GM12878 (cell line): ENCODE measurements at regions not wholly inside any gene's neighbourhood (a gene's known extent, or its start where the extent isn't known, plus 50 kb on each side); places are given as distances from the start of the nearest gene placed in this dataset.

Experiments
- ATAC-seq: fragments of 200-7000 bp; cut with Tn5 transposase; 3 replicates; pipeline ENCODE4 v1.9.1; 2020; ENCODE audit warnings: mild to moderate bottlenecking, moderate library complexity
- BruUV-seq: library from RNA; stranded (reverse); fragments of 400-500 nt; replicated peaks from 2 replicates; lab custom pipeline; 2021; lab: Mats Ljungman, UMichigan
- CTCF ChIA-PET: fragments of 300-600 bp; sonication (Branson Sonifier 250); formaldehyde crosslinking; extraction: SDS; loops from one replicate; lab custom pipeline; 2021; ENCODE audit warnings: inconsistent platforms; lab: Yijun Ruan, JAX
- POLR2A ChIA-PET: fragments of 350-600 bp; formaldehyde crosslinking; extraction: SDS; loops from one replicate; lab custom pipeline; 2021; ENCODE audit warnings: inconsistent platforms; lab: Charles Lee
- RAD21 ChIA-PET: fragments of 300-600 bp; sonication (Branson Sonifier 250); formaldehyde crosslinking; loops from one replicate; lab custom pipeline; 2023; ENCODE audit warnings: antibody characterized with exemption; ENCODE audit not compliant: unreplicated experiment; lab: Charles Lee
- SMC1A ChIA-PET: fragments of 300-600 bp; sonication (Branson Sonifier 250); formaldehyde crosslinking; loops from one replicate; lab custom pipeline; 2023; ENCODE audit not compliant: unreplicated experiment, uncharacterized antibody; lab: Charles Lee
- DNase-seq: peaks from one replicate; pipeline ENCODE4 v3.0.0-alpha.2; 2011; ENCODE audit warnings: low read depth, low spot score
- FAIRE-seq: peaks from 3 replicates; lab custom pipeline; 2011; peaks lifted over from hg19 to GRCh38; lab: Jason Lieb, UNC
- H2AFZ ChIP-seq: 2 replicates; pipeline ENCODE4 v1.6.0; 2011; ENCODE audit warnings: low read depth, low read length, control low read depth; ENCODE audit not compliant: control insufficient read depth
- H3K27ac ChIP-seq: 2 replicates; pipeline ENCODE4 v1.5.1; 2011; ENCODE audit warnings: control low read depth; ENCODE audit not compliant: control insufficient read depth, insufficient read depth
- H3K27me3 ChIP-seq, 2 experiments: replicated peaks in 1 of 2; 2 replicates each; pipeline versions ENCODE4 v1.6.0 to v1.6.1; 2011; ENCODE audit warnings: low read length in 1 of 2; ENCODE audit not compliant: control insufficient read depth in 2 of 2, insufficient read depth in 2 of 2
- H3K36me3 ChIP-seq, 2 experiments: 2 replicates each; pipeline ENCODE4 v1.5.1; 2011; ENCODE audit warnings: low read length in 1 of 2; ENCODE audit not compliant: control insufficient read depth in 2 of 2, insufficient read depth in 2 of 2
- H3K4me1 ChIP-seq: 2 replicates; pipeline ENCODE4 v1.6.1; 2011; ENCODE audit warnings: mild to moderate bottlenecking, low read length, moderate library complexity, mixed read lengths; ENCODE audit not compliant: control insufficient read depth, insufficient read depth
- H3K4me2 ChIP-seq: 2 replicates; pipeline ENCODE4 v1.6.0; 2011; ENCODE audit warnings: control low read depth; ENCODE audit not compliant: control insufficient read depth, insufficient read depth
- H3K4me3 ChIP-seq: fragments of 200-600 bp; sonication (generic); 2 replicates; pipeline ENCODE4 v1.5.1; 2016
- H3K79me2 ChIP-seq: 2 replicates; pipeline ENCODE4 v1.6.0; 2011; ENCODE audit warnings: low read length; ENCODE audit not compliant: control insufficient read depth, insufficient read depth
- H3K9ac ChIP-seq: 2 replicates; pipeline ENCODE4 v1.8.0; 2011; ENCODE audit warnings: low read length, control low read depth, mixed read lengths; ENCODE audit not compliant: control insufficient read depth, insufficient read depth
- H3K9me3 ChIP-seq: replicated peaks from 3 replicates; pipeline ENCODE4 v1.5.1; 2011; ENCODE audit warnings: mild to moderate bottlenecking, low read length; ENCODE audit not compliant: control insufficient read depth, insufficient read depth
- H4K20me1 ChIP-seq: 2 replicates; pipeline ENCODE4 v1.6.0; 2011; ENCODE audit not compliant: control insufficient read depth, insufficient read depth
- ESRRA ChIP-seq: IDR thresholded peaks from 2 replicates; pipeline ENCODE4 v1.6.1; 2012; ENCODE audit warnings: mild to moderate bottlenecking, low read length, improper control_type of control experiment
- LARP7 ChIP-seq: fragments of 450-650 bp; IDR thresholded peaks from 2 replicates; pipeline ENCODE4 v1.6.1; 2017; ENCODE audit warnings: mild to moderate bottlenecking
- MYC ChIP-seq: IDR thresholded peaks from 2 replicates; pipeline ENCODE4 v1.6.1; 2011; ENCODE audit warnings: mild to moderate bottlenecking, low read length, moderate library complexity, inconsistent platforms; ENCODE audit not compliant: insufficient read depth, insufficient replicate concordance, insufficient read length, severe bottlenecking
- NKRF ChIP-seq: fragments of 450-650 bp; conservative IDR thresholded peaks from 2 replicates; pipeline ENCODE4 v1.6.1; 2017; ENCODE audit warnings: mild to moderate bottlenecking, moderate library complexity
- PML ChIP-seq: IDR thresholded peaks from 2 replicates; pipeline ENCODE4 v1.6.1; 2012; ENCODE audit warnings: low read length, inconsistent platforms
- RAD21 ChIP-seq: IDR thresholded peaks from 2 replicates; pipeline ENCODE4 v1.6.1; 2011; ENCODE audit warnings: mild to moderate bottlenecking, low read depth, low read length, moderate library complexity; ENCODE audit not compliant: insufficient read depth
- RELB ChIP-seq: fragments of 450-650 bp; IDR thresholded peaks from 2 replicates; pipeline ENCODE4 v1.6.1; 2017; ENCODE audit warnings: low read depth, mild to moderate bottlenecking, moderate library complexity
- SMC3 ChIP-seq: IDR thresholded peaks from 2 replicates; pipeline ENCODE4 v1.6.1; 2011; ENCODE audit warnings: low read length, improper control_type of control experiment, borderline replicate concordance
- SP1 ChIP-seq: IDR thresholded peaks from one replicate; pipeline ENCODE4 v1.6.1; 2011; ENCODE audit warnings: low read depth, low read length
- STAT3 ChIP-seq: IDR thresholded peaks from 2 replicates; pipeline ENCODE4 v1.6.1; 2011; ENCODE audit warnings: low read depth, low read length, improper control_type of control experiment
- SUPT20H ChIP-seq: IDR thresholded peaks from 2 replicates; pipeline ENCODE4 v1.6.1; 2011; ENCODE audit warnings: low read depth, mild to moderate bottlenecking, low read length, moderate library complexity, borderline replicate concordance; ENCODE audit not compliant: control insufficient read depth
- ZNF622 ChIP-seq: fragments of 450-650 bp; IDR thresholded peaks from 2 replicates; pipeline ENCODE4 v1.6.1; 2017; ENCODE audit warnings: mild to moderate bottlenecking, inconsistent platforms
- ZSCAN29 ChIP-seq: fragments of 450-650 bp; IDR thresholded peaks from 2 replicates; pipeline ENCODE4 v1.6.1; 2017; ENCODE audit warnings: mild to moderate bottlenecking, moderate library complexity
- WGBS: methylation state at CpG from one replicate; pipeline ENCODE4 v1.1.6; 2016; ENCODE audit warnings: low lambda C conversion rate; ENCODE audit not compliant: insufficient replicate concordance, insufficient coverage; ENCODE audit errors: missing lambda C conversion rate; 5-methylcytosine and 5-hydroxymethylcytosine counted together
- in situ Hi-C: fragments of 300-500 bp; cut with MboI; formaldehyde crosslinking; loops from 9 replicates; pipeline ENCODE4 v1.14.3; 2018; ENCODE audit warnings: mixed read lengths
- intact Hi-C: fragments of 100-400 bp; cut with micrococcal nuclease; formaldehyde crosslinking; loops from one replicate; pipeline ENCODE4 v1.14.2; 2022; ENCODE audit not compliant: unreplicated experiment

- TF ChIP-seq SUPT20H (no peak), ZNF622 (no peak), ESRRA (no peak), PML (no peak), MYC (no peak), SMC3 (no peak), NKRF (no peak), RAD21 (no peak), ZSCAN29 (no peak), SP1 (no peak), LARP7 (no peak), STAT3 (no peak), RELB (no peak)
- 3% methylated on average over 8 of the region's 8 CpGs for WGBS
- Histone ChIP-seq H3K27me3 (no peaks in the 10 kb centered on the region), H2AFZ (no peak overlapping the region), H3K4me3 (no peak overlapping the region), H3K27ac (no peak overlapping the region), H3K9me3 (no peaks in the 10 kb centered on the region), H3K4me1 (no peaks in the 10 kb centered on the region), H3K9ac (no peak overlapping the region), H3K4me2 (no peak overlapping the region), H3K79me2 (no peaks in the 10 kb centered on the region), H4K20me1 (no peaks in the 10 kb centered on the region), H3K36me3 (no peaks in the 10 kb centered on the region)
- ChIA-PET SMC1A (no interaction called here), RAD21 (no interaction called here), POLR2A (no interaction called here), CTCF (no interaction called here)
- FAIRE-seq (no peak), ATAC-seq (no peak), DNase-seq (no peak)
- intact Hi-C loops, result no loop called here
- in situ Hi-C loops, result no loop called here
- BruUV-seq, result no TSS peak
Measured at GRCh38 chr3:176740906-176741663, 456.2 kb downstream of the TBL1XR1 start.
